ENCODE measurements at regions not wholly inside any gene's neighbourhood (a gene's known extent, or its start where the extent isn't known, plus 50 kb on each side); places are given as distances from the start of the nearest gene placed in this dataset.

DNA sequence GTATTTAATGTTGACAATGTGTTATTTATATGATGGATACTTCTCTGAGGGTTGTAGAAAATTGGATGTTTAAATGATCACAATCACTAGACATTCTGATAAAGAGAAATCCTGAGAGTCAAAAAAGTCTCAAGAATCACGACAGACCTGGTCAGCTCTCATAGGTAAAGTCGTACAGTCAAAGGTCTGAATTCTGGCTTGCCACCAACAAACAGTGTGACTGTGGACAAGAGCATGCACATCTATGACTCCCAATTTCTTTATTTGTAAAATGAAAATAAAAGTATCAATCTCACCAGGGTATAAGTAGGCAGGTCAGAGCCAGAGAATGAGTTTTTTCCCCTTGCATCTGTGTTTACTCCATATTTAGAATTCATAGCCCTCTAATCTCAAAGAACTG, 556.7 kb downstream of the FAM181B start:
- DNase-seq: no peak
- intact Hi-C loops (cut with DNase I): no loop called here

DNA sequence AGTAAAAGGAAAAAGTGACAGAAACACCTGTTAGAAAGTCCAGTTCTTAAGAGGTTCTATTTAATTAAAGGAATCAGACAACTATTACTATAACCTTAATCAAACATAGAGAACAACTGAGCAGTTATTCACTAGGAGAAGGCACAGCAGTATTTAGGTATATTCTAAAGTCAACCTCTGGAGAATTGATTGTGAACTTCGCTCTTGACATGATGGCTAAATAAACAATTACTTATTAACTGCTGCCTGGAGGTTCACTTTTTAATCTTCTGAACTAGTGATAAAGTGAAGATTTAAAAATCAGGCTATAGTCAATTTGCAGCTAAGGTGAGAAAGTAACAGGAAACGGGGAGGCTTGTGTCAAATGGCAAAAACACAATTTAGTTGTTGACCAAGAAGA, 557.3 kb downstream of the FAM181B start:
- Histone ChIP-seq H3K27ac (no peak overlapping the region), H3K9me3 (no peaks in the 10 kb centered on the region), H3K27me3 (no peaks in the 10 kb centered on the region), H3K4me3 (no peak overlapping the region), H3K4me1 (no peaks in the 10 kb centered on the region), H3K36me3 (no peaks in the 10 kb centered on the region)
- 41 to 75% methylated on average over 2 of the region's 2 CpGs for WGBS, 2 donors
- DNase-seq: no peak
- TF ChIP-seq POLR2AphosphoS5 (IDR thresholded peaks at IDR 0.05): no peak
- intact Hi-C loops (cut with DNase I): no loop called here

More for the DNA sequence above, 556.7 kb downstream of the FAM181B start:
- Histone ChIP-seq H3K4me1 (no peaks in the 10 kb centered on the region), H3K9me3 (no peaks in the 10 kb centered on the region), H3K27ac (no peak overlapping the region), H3K36me3 (no peaks in the 10 kb centered on the region), H3K27me3 (no peaks in the 10 kb centered on the region), H3K4me3 (no peak overlapping the region)
- WGBS, 2 donors: 74 to 79% methylated on average over 2 of the region's 2 CpGs
- TF ChIP-seq EP300 (IDR thresholded peaks at IDR 0.05) (no peak), POLR2AphosphoS5 (IDR thresholded peaks at IDR 0.05) (no peak), POLR2A (IDR thresholded peaks at IDR 0.05) (no peak)
- TF ChIP-seq, protein P1, sequence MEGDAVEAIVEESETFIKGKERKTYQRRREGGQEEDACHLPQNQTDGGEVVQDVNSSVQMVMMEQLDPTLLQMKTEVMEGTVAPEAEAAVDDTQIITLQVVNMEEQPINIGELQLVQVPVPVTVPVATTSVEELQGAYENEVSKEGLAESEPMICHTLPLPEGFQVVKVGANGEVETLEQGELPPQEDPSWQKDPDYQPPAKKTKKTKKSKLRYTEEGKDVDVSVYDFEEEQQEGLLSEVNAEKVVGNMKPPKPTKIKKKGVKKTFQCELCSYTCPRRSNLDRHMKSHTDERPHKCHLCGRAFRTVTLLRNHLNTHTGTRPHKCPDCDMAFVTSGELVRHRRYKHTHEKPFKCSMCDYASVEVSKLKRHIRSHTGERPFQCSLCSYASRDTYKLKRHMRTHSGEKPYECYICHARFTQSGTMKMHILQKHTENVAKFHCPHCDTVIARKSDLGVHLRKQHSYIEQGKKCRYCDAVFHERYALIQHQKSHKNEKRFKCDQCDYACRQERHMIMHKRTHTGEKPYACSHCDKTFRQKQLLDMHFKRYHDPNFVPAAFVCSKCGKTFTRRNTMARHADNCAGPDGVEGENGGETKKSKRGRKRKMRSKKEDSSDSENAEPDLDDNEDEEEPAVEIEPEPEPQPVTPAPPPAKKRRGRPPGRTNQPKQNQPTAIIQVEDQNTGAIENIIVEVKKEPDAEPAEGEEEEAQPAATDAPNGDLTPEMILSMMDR (IDR thresholded peaks at IDR 0.05): no peak

DNA sequence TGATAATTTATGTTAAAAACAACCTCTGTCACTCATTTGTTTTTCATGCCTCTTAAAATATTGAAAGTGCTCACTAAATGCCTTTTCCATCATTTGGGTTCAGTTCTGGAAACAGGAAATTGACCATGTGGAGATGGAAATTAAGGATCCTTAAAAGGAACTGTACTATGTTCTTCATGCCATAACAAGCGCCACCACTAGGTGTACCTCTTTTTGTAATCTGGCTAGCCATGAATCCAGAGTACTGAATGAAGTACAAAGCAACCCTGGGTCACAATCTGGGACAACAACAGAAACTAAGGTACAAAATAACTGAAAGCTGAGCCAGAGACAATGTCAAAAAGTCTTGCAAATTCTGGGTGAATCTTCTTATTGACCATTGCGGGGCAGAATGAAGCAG, 559.1 kb downstream of the FAM181B start:
- no peaks in the 10 kb centered on the region for H3K27me3 ChIP-seq
- 91 to 92% methylated on average over 2 of the region's 2 CpGs for WGBS, 2 donors
- H3K4me3 ChIP-seq: no peak overlapping the region
- no peaks in the 10 kb centered on the region for H3K36me3 ChIP-seq
- H3K4me1 ChIP-seq: no peaks in the 10 kb centered on the region
- DNase-seq: no peak
- TF ChIP-seq, protein P1 (IDR thresholded peaks at IDR 0.05): no peak
- TF ChIP-seq EP300 (IDR thresholded peaks at IDR 0.05): no peak
- TF ChIP-seq POLR2A (IDR thresholded peaks at IDR 0.05): no peak
- no peak for TF ChIP-seq POLR2AphosphoS5 (IDR thresholded peaks at IDR 0.05)
- no peaks in the 10 kb centered on the region for H3K9me3 ChIP-seq
- intact Hi-C loops (cut with DNase I): no loop called here
- H3K27ac ChIP-seq: no peak overlapping the region

DNA sequence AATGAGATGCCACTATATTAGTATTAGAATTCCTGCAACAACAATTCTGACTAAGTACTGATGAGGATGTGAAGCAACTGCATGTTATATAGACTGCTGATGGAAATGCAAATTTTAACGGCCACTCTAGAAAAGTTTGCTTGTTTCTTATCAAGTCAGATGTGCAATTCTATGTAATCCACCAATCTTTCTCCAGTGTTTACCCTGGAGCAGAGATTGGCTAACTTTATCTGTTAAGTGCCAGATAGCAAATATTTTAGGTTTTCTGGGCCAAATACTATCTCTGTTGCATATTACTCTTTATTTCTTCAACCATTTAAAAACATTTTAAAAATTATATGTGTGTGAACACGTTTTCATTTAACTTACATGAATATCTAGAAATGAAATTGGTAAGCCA, 586.9 kb downstream of the FAM181B start:
- no peak for TF ChIP-seq POLR2A (IDR thresholded peaks at IDR 0.05)
- no peak for TF ChIP-seq POLR2AphosphoS5 (IDR thresholded peaks at IDR 0.05)
- TF ChIP-seq, protein P1 (IDR thresholded peaks at IDR 0.05): no peak
- no peak for TF ChIP-seq EP300 (IDR thresholded peaks at IDR 0.05)
- Histone ChIP-seq H3K4me3 (no peak overlapping the region), H3K9me3 (no peaks in the 10 kb centered on the region), H3K27me3 (no peaks in the 10 kb centered on the region), H3K36me3 (no peaks in the 10 kb centered on the region), H3K4me1 (no peaks in the 10 kb centered on the region), H3K27ac (no peak overlapping the region)
- WGBS, 2 donors: 36 to 57% methylated on average over 2 of the region's 2 CpGs
- intact Hi-C loops (cut with DNase I): no loop called here
- DNase-seq: no peak

DNA sequence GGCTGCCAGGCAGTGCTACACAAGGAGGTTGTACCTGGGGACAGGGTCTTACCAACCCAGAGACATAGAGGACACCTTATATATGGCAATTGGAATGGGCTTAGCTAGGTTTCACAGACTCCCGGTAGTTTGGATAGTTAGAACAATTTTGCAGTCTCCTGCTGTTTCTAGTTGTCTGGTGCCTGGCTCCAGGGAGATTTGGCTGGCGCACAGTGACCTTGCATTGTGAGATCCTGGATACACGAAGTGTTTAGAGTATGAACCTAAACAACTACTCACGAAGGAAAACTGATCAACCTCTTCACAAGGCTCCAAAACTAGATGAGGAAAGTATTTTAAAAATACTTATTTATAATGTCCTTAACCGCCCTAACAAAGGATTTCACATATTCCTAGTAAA, 614.7 kb downstream of the FAM181B start:
- no peak for DNase-seq
- H3K27me3 ChIP-seq: no peaks in the 10 kb centered on the region
- H3K9me3 ChIP-seq: no peaks in the 10 kb centered on the region
- H3K27ac ChIP-seq: no peak overlapping the region
- intact Hi-C loops (cut with DNase I): no loop called here
- no peak overlapping the region for H3K4me3 ChIP-seq
- H3K4me1 ChIP-seq: no peaks in the 10 kb centered on the region
- TF ChIP-seq, protein P1 (IDR thresholded peaks at IDR 0.05): no peak
- TF ChIP-seq EP300 (IDR thresholded peaks at IDR 0.05): no peak
- TF ChIP-seq POLR2AphosphoS5 (IDR thresholded peaks at IDR 0.05): no peak
- TF ChIP-seq POLR2A (IDR thresholded peaks at IDR 0.05): no peak
- no peaks in the 10 kb centered on the region for H3K36me3 ChIP-seq
- WGBS, 2 donors: 74 to 79% methylated on average over 5 of the region's 5 CpGs

Data from sigmoid colon (tissue), 6 donors.